ENCODE measurements at regions not wholly inside any gene's neighbourhood (a gene's known extent, or its start where the extent isn't known, plus 50 kb on each side); places are given as distances from the start of the nearest gene placed in this dataset.

DNA sequence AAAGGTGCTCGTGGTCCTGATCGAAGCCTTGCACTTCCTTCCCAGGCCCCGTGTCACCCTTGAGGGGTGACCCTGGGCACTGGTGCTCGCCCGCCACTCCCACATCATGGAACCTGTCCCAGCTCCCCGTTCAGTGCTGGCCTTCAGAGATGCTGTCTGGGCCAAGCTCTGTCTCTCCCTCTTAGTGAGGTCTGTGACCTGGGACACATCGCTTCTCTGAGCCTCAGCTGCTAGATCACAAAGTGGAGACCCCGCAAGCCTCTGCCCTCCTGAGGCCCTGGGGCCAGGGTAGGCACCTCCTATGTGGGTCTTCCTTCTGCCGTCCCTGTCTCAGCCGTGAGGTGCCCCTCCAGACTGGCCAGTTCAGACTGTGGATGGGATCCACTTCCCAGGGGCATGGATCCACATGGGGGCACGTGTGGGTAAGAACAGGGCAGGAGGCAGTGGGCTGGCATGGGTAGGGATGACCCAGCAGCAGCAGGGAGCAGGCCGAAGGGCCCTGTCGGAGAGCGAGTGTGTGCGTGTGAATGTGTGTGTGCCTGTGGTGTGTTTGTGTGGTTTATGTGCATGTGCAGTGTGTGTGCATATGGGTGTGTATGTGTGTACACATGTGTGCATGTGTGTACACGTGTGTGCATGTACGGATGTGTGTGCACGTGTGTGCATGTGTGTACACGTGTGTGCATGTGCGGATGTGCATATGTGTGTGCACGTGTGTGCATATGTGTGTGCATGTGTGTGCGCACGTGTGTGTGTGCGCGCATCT lies 1073.7 kb downstream of the BRD1 start:
- no peak overlapping the region for H3K27ac ChIP-seq
- DNase-seq (ENCODE audit: low read depth in 1 of 2, low spot score in 1 of 2): no peak
- H3K4me3 ChIP-seq: no peak overlapping the region
- H3K4me1 ChIP-seq (ENCODE audit: low read depth): no peaks in the 10 kb centered on the region
- H3K9me3 ChIP-seq (ENCODE audit: low read depth): no peaks in the 10 kb centered on the region
- no peaks in the 10 kb centered on the region for H3K36me3 ChIP-seq
- H3K27me3 ChIP-seq: no peaks in the 10 kb centered on the region
- TF ChIP-seq, protein P1, sequence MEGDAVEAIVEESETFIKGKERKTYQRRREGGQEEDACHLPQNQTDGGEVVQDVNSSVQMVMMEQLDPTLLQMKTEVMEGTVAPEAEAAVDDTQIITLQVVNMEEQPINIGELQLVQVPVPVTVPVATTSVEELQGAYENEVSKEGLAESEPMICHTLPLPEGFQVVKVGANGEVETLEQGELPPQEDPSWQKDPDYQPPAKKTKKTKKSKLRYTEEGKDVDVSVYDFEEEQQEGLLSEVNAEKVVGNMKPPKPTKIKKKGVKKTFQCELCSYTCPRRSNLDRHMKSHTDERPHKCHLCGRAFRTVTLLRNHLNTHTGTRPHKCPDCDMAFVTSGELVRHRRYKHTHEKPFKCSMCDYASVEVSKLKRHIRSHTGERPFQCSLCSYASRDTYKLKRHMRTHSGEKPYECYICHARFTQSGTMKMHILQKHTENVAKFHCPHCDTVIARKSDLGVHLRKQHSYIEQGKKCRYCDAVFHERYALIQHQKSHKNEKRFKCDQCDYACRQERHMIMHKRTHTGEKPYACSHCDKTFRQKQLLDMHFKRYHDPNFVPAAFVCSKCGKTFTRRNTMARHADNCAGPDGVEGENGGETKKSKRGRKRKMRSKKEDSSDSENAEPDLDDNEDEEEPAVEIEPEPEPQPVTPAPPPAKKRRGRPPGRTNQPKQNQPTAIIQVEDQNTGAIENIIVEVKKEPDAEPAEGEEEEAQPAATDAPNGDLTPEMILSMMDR (IDR thresholded peaks at IDR 0.05; ENCODE audit: low read depth, low read length): no peak

DNA sequence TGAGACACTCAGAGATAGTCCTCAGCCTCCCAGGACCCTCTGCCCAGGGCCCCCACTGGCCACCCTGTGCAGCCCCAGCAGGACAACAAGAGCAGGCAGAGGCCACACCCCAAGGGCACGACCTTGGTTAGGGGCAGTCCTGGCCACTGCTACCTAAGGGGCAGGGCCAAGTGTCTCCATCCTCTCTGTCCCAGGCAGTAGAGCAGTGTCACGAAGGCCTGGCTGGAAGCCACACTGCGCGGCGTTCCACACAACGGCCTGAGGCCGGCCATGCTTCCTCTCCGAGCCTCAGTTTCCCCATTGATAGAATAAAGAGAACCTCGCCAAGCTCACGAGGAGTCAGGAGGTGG lies 1074.3 kb downstream of the BRD1 start:
- no peaks in the 10 kb centered on the region for H3K36me3 ChIP-seq
- H3K4me1 ChIP-seq (ENCODE audit: low read depth): no peaks in the 10 kb centered on the region
- H3K27ac ChIP-seq: no peak overlapping the region
- no peaks in the 10 kb centered on the region for H3K9me3 ChIP-seq (ENCODE audit: low read depth)
- TF ChIP-seq, protein P1 (IDR thresholded peaks at IDR 0.05; ENCODE audit: low read depth, low read length): no peak
- DNase-seq (ENCODE audit: low read depth in 1 of 2, low spot score in 1 of 2): no peak
- H3K27me3 ChIP-seq: no peaks in the 10 kb centered on the region
- no peak overlapping the region for H3K4me3 ChIP-seq

DNA sequence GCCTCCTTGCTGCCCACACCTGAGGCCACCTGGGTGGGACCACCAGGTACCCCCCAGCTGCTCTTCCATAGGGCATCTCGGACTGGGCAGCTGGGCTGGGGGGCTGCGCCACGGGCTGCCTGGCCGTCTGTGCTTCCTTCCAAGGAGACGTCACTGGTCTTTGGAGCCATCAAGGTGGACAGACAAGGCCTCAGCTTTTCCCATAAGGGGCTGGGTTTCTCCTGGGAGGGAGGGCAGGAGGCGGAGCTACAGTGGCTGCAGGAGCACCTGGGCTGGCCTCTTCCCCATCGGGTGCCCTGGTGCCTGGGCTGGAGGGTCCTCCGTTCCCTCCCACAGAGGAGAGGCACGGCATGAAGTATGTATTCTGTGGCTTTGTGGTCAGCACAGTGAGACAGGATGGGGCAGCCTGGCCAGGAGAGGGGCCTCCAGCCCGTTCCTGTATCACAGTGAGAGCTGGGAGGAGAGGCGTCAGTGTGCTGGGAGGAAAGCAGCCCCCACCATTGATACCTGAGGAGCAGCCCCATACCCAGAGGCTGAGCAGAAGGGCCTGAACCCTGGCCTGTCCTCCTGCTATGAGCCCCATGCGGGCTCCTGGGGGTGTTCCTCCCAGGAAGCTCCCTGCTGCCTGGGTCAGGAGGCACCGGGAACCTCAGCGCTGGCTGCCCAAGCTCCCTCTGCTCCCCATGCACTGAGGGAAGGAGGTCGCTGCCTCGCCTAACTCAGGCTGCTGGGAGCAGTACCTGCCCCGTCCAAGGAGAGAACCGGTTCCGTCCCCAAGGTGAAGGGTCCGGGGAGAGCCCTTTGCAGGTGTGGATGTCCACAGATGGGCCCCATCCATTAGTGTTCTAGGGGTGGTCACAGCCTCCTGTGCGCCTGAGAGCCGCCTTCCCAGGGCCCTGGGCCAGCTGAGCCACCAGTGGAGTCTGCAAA lies 1075.0 kb downstream of the BRD1 start:
- Histone ChIP-seq H3K27ac (no peak overlapping the region), H3K4me3 (no peak overlapping the region), H3K36me3 (no peaks in the 10 kb centered on the region), H3K4me1 (ENCODE audit: low read depth) (no peaks in the 10 kb centered on the region), H3K27me3 (no peaks in the 10 kb centered on the region), H3K9me3 (ENCODE audit: low read depth) (no peaks in the 10 kb centered on the region)
- TF ChIP-seq, protein P1 (IDR thresholded peaks at IDR 0.05; ENCODE audit: low read depth, low read length): no peak
- DNase-seq (ENCODE audit: low read depth in 1 of 2, low spot score in 1 of 2): no peak

DNA sequence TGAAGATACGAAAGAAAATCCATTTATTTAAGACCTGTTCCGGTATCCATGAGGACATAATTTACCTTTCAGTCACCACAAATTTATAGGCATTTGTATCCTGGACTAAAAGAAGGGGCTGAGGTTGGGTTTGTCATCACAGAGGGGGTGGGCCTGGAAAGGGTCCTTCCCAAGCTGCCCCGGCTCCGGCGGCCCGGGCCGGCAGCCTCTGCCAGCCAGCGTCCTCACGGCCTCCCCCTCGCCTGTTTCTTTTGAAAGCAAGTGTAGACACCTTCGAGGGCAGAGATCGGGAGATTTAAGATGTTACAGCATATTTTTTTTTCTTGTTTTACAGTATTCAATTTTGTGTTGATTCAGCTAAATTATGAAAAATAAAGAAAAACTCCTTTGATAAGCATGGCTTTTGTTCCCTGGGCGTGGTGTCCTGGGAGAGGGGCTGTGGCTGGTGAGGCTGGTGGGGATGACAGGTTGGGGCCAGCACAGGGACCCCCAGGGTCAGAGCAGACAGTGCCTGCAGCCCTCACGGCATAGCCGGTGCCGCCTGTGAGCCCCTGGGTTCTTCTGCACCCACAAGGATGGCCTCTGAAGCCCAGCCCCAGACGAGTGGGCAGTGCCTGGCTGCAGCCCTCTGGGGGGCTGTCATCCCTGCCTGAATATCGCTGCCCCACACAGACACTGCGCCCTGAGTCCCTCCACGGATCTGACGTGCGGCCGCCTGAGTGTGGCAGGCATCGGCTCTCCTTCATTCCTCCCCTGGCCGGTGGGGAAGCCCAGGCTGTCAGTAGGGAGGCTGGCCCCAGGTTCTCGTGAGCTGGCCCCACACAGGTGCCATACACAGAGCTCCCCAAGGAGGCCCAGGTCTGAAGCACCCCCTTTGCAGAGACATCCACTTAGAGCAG lies 1075.9 kb downstream of the BRD1 start:
- H3K36me3 ChIP-seq: no peaks in the 10 kb centered on the region
- no peak overlapping the region for H3K27ac ChIP-seq
- no peaks in the 10 kb centered on the region for H3K9me3 ChIP-seq (ENCODE audit: low read depth)
- no peaks in the 10 kb centered on the region for H3K4me1 ChIP-seq (ENCODE audit: low read depth)
- H3K4me3 ChIP-seq: no peak overlapping the region
- TF ChIP-seq, protein P1 (IDR thresholded peaks at IDR 0.05; ENCODE audit: low read depth, low read length): no peak
- no peak for DNase-seq (ENCODE audit: low read depth in 1 of 2, low spot score in 1 of 2)
- no peaks in the 10 kb centered on the region for H3K27me3 ChIP-seq

DNA sequence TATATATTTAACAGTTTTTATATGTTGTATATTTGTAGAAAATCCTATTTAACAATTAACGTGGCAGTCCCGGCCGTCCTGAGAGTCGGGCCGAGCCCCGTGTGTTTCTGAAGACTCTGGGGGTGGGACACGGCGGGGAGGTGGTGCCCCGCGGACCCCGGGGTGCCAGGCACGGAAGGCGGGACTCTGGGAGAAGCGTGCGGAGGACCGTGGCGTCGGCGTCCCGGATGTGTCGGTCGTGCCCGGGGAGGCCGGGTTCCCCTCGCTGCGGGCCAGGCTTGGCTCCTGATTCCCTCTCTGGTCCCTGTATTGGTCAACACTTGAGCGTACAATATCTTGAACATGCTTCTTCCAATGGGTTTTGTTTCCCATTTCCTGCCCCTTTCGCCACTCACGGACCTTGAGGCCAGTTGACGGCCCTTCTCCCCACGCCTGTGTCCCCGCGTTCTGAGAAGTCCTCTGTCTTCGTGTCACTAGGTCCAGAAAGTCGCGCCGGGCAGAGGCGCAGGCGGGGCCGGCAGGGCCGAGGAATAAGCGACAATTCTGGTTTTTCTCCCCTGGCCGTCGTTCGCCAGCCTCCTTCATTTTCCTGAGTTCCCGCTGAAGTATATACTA lies 1076.7 kb downstream of the BRD1 start:
- TF ChIP-seq, protein P1 (IDR thresholded peaks at IDR 0.05; ENCODE audit: low read depth, low read length): no peak
- Histone ChIP-seq H3K27me3 (no peaks in the 10 kb centered on the region), H3K36me3 (no peaks in the 10 kb centered on the region), H3K9me3 (ENCODE audit: low read depth) (no peaks in the 10 kb centered on the region), H3K27ac (no peak overlapping the region), H3K4me3 (no peak overlapping the region), H3K4me1 (ENCODE audit: low read depth) (no peaks in the 10 kb centered on the region)
- no peak for DNase-seq (ENCODE audit: low read depth in 1 of 2, low spot score in 1 of 2)
